ENCODE measurements at regions not wholly inside any gene's neighbourhood (a gene's known extent, or its start where the extent isn't known, plus 50 kb on each side); places are given as distances from the start of the nearest gene placed in this dataset.

- intact Hi-C loops (cut with micrococcal nuclease; ENCODE audit: unreplicated experiment): loop anchor here (5.0 to 10.0 kb wide), 2 partner anchors 115 to 763 kb away; partner anchors contain the start of gene THBS1
- Histone ChIP-seq H4K20me1 (ENCODE audit: insufficient read depth, low read length) (no peaks in the 10 kb centered on the region), H3K27ac (ENCODE audit: low read depth, low read length, poor library complexity, severe bottlenecking) (no peak overlapping the region), H3K79me2 (ENCODE audit: insufficient read depth, low read depth, low read length) (no peaks in the 10 kb centered on the region), H3K36me3 (ENCODE audit: insufficient read depth, low read length) (no peaks in the 10 kb centered on the region), H3K4me2 (ENCODE audit: low read length) (no peak overlapping the region), H3K9me3 (ENCODE audit: low read length) (no peaks in the 10 kb centered on the region), H3K4me3 (ENCODE audit: low read depth, low read length, poor library complexity, severe bottlenecking) (no peak overlapping the region), H2AFZ (ENCODE audit: low read length) (no peak overlapping the region), H3K9me2 (ENCODE audit: insufficient read depth, low read length) (no peaks in the 10 kb centered on the region), H3K4me1 (ENCODE audit: insufficient read depth, low read length, poor library complexity, severe bottlenecking) (no peaks in the 10 kb centered on the region)
- ChIA-PET POLR2A (interaction anchor here (1.8 kb wide), 1 partner anchor 11 kb away, joined by 4 read pairs; no protein-coding TSS in a partner anchor), CTCF (ENCODE audit: unreplicated experiment) (no interaction called here)
- DNase-seq (ENCODE audit: low spot score): no peak
- no TSS peak for BruUV-seq (replicated peaks)
- TF ChIP-seq EZH2phosphoT487 (IDR thresholded peaks at IDR 0.05; ENCODE audit: borderline replicate concordance, low read depth, low read length) (no peak), CTCF (conservative IDR thresholded peaks at IDR 0.05; ENCODE audit: low read length) (no peak)
Measured at GRCh38 chr15:38819387-38819950, 254.9 kb upstream of the RASGRP1 start.

GRCh38 chr15:38823263-38823662, 258.6 kb upstream of the RASGRP1 start:
- ChIA-PET POLR2A (no interaction called here), CTCF (ENCODE audit: unreplicated experiment) (no interaction called here)
- no peak overlapping the region for H3K4me3 ChIP-seq (ENCODE audit: low read depth, low read length, poor library complexity, severe bottlenecking)
- no peaks in the 10 kb centered on the region for H4K20me1 ChIP-seq (ENCODE audit: insufficient read depth, low read length)
- no peaks in the 10 kb centered on the region for H3K9me3 ChIP-seq (ENCODE audit: low read length)
- H3K79me2 ChIP-seq (ENCODE audit: insufficient read depth, low read depth, low read length): no peaks in the 10 kb centered on the region
- TF ChIP-seq CTCF (conservative IDR thresholded peaks at IDR 0.05; ENCODE audit: low read length) (no peak), EZH2phosphoT487 (IDR thresholded peaks at IDR 0.05; ENCODE audit: borderline replicate concordance, low read depth, low read length) (no peak)
- no peaks in the 10 kb centered on the region for H3K4me1 ChIP-seq (ENCODE audit: insufficient read depth, low read length, poor library complexity, severe bottlenecking)
- BruUV-seq (replicated peaks): no TSS peak
- intact Hi-C loops (cut with micrococcal nuclease; ENCODE audit: unreplicated experiment): loop anchor here (10.0 kb wide), 1 partner anchor 58 kb away; no protein-coding TSS in a partner anchor
- no peak overlapping the region for H2AFZ ChIP-seq (ENCODE audit: low read length)
- H3K9me2 ChIP-seq (ENCODE audit: insufficient read depth, low read length): no peaks in the 10 kb centered on the region
- no peaks in the 10 kb centered on the region for H3K36me3 ChIP-seq (ENCODE audit: insufficient read depth, low read length)
- H3K4me2 ChIP-seq (ENCODE audit: low read length): no peak overlapping the region
- H3K27ac ChIP-seq (ENCODE audit: low read depth, low read length, poor library complexity, severe bottlenecking): no peak overlapping the region
- DNase-seq (ENCODE audit: low spot score): no peak

GRCh38 chr15:38824719-38825118, 260.1 kb upstream of the RASGRP1 start:
- H3K4me2 ChIP-seq (ENCODE audit: low read length): no peak overlapping the region
- no peaks in the 10 kb centered on the region for H4K20me1 ChIP-seq (ENCODE audit: insufficient read depth, low read length)
- no peak overlapping the region for H3K4me3 ChIP-seq (ENCODE audit: low read depth, low read length, poor library complexity, severe bottlenecking)
- H3K9me3 ChIP-seq (ENCODE audit: low read length): no peaks in the 10 kb centered on the region
- POLR2A ChIA-PET: no interaction called here
- no peaks in the 10 kb centered on the region for H3K36me3 ChIP-seq (ENCODE audit: insufficient read depth, low read length)
- no peaks in the 10 kb centered on the region for H3K79me2 ChIP-seq (ENCODE audit: insufficient read depth, low read depth, low read length)
- no peak overlapping the region for H2AFZ ChIP-seq (ENCODE audit: low read length)
- H3K4me1 ChIP-seq (ENCODE audit: insufficient read depth, low read length, poor library complexity, severe bottlenecking): no peaks in the 10 kb centered on the region
- no TSS peak for BruUV-seq (replicated peaks)
- no peak overlapping the region for H3K27ac ChIP-seq (ENCODE audit: low read depth, low read length, poor library complexity, severe bottlenecking)
- no peak for TF ChIP-seq EZH2phosphoT487 (IDR thresholded peaks at IDR 0.05; ENCODE audit: borderline replicate concordance, low read depth, low read length)
- TF ChIP-seq CTCF (conservative IDR thresholded peaks at IDR 0.05; ENCODE audit: low read length): no peak
- CTCF ChIA-PET (ENCODE audit: unreplicated experiment): no interaction called here
- intact Hi-C loops (cut with micrococcal nuclease; ENCODE audit: unreplicated experiment): loop anchor here (10.0 kb wide), 1 partner anchor 60 kb away; no protein-coding TSS in a partner anchor
- no peaks in the 10 kb centered on the region for H3K9me2 ChIP-seq (ENCODE audit: insufficient read depth, low read length)
- no peak for DNase-seq (ENCODE audit: low spot score)

Measured in OCI-LY7 (cell line).